ENCODE measurements at regions not wholly inside any gene's neighbourhood (a gene's known extent, or its start where the extent isn't known, plus 50 kb on each side); places are given as distances from the start of the nearest gene placed in this dataset.

DNA sequence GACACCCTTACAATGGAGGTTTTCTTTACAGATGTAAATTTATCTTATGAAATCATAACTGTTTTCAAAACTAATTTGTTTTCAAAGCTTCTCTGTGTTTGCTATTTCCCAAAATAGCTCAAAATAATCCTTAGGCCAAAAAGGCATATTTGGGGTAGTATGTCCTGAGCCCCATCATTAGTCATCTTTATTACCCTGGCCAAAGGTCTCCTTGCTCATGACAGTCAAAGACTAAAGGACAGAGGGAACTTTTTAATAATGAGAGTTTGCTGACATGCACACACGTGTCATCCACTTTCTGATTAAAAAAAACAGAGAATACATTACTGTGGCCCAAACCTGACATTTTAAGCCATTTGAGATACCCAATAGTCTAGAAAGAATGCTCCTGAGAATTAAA, 221.9 kb upstream of the DUSP10 start:
- TF ChIP-seq YY1 (IDR thresholded peaks at IDR 0.05; ENCODE audit: insufficient read depth, insufficient read length) (no peak), ZNF274 (IDR thresholded peaks at IDR 0.05; ENCODE audit: low read depth, low read length) (no peak)

All from NT2/D1 (cell line).